K562 (cell line): ENCODE measurements at regions not wholly inside any gene's neighbourhood (a gene's known extent, or its start where the extent isn't known, plus 50 kb on each side); places are given as distances from the start of the nearest gene placed in this dataset.

Experiments
- ATAC-seq: fragments of 200-7000 bp; cut with Tn5 transposase; 3 replicates; pipeline ENCODE4 v1.9.1; 2020; ENCODE audit warnings: moderate library complexity
- BruUV-seq: library from RNA; stranded (reverse); fragments of 400-500 nt; replicated peaks from 2 replicates; lab custom pipeline; 2021; lab: Mats Ljungman, UMichigan
- CTCF ChIA-PET: fragments of 300-600 bp; formaldehyde crosslinking; extraction: SDS; loops from one replicate; lab custom pipeline; 2021; ENCODE audit warnings: low intra/inter-chr PET ratio; lab: Yijun Ruan, JAX
- POLR2A ChIA-PET: fragments of 300-600, 350-650 bp; sonication (Branson Sonifier 250); formaldehyde crosslinking; extraction: SDS; loops from one replicate; lab custom pipeline; 2021; ENCODE audit warnings: antibody characterized with exemption, inconsistent platforms; lab: Yijun Ruan, JAX
- DNase-seq, 4 experiments: peaks; one replicate each; pipeline versions ENCODE4 v3.0.0 to v3.0.0-alpha.2; 2011 to 2018; ENCODE audit warnings: low spot score in 3 of 4, mixed read lengths in 3 of 4; ENCODE audit errors: extremely low read depth in 1 of 4
- FAIRE-seq: peaks from 2 replicates; lab custom pipeline; 2011; peaks lifted over from hg19 to GRCh38; lab: Jason Lieb, UNC
- H2AFZ ChIP-seq: 2 replicates; pipeline ENCODE4 v1.6.0; 2011; ENCODE audit warnings: low read depth, low read length, control low read depth, inconsistent platforms
- H3K27ac ChIP-seq: fragments of 200-600 bp; 3 replicates; pipeline ENCODE4 v1.8.0; 2011; ENCODE audit warnings: low read depth, mild to moderate bottlenecking, control low read depth, inconsistent platforms, low read length, moderate library complexity, mixed read lengths; ENCODE audit errors: extremely low read depth
- H3K27me3 ChIP-seq, 2 experiments: fragments of 300-600 bp in 1 of 2; 2 replicates in 1 of 2; 3 replicates in 1 of 2; pipeline versions ENCODE4 v1.6.0 to v1.8.0; 2011; ENCODE audit warnings: inconsistent platforms in 2 of 2, low read length in 2 of 2, mild to moderate bottlenecking in 1 of 2, mixed read lengths in 1 of 2, moderate library complexity in 1 of 2; ENCODE audit not compliant: control insufficient read depth in 2 of 2, insufficient read depth in 2 of 2
- H3K36me3 ChIP-seq: fragments of 300-600 bp; 3 replicates; pipeline ENCODE4 v1.8.0; 2011; ENCODE audit warnings: mild to moderate bottlenecking, low read length, inconsistent platforms; ENCODE audit not compliant: control insufficient read depth, insufficient read depth
- H3K4me1 ChIP-seq, 2 experiments: fragments of 200-600 bp in 1 of 2; replicated peaks in 1 of 2; 2 replicates in 1 of 2; 3 replicates in 1 of 2; pipeline versions ENCODE4 v1.5.1 to v1.8.0; 2011; ENCODE audit warnings: inconsistent platforms in 2 of 2, low read length in 2 of 2, mild to moderate bottlenecking in 1 of 2, mixed read lengths in 1 of 2, moderate library complexity in 1 of 2; ENCODE audit not compliant: control insufficient read depth in 2 of 2, insufficient read depth in 2 of 2
- H3K4me2 ChIP-seq: 2 replicates; pipeline ENCODE4 v1.6.1; 2011; ENCODE audit warnings: low read length, control low read depth, inconsistent platforms, mixed read lengths; ENCODE audit not compliant: insufficient read depth
- H3K4me3 ChIP-seq: fragments of 200-600 bp; sonication (generic), shearing (Covaris generic); 2 replicates; pipeline ENCODE4 v1.5.1; 2016; ENCODE audit warnings: control low read depth, inconsistent platforms
- H3K79me2 ChIP-seq: fragments of 200-600 bp; 3 replicates; pipeline ENCODE4 v1.8.0; 2011; ENCODE audit warnings: low read length, inconsistent platforms; ENCODE audit not compliant: control insufficient read depth, insufficient read depth
- H3K9ac ChIP-seq, 2 experiments: 2 replicates each; pipeline versions ENCODE4 v1.6.0 to v1.6.1; 2011; ENCODE audit warnings: low read depth in 2 of 2, low read length in 2 of 2, control low read depth in 1 of 2, inconsistent platforms in 1 of 2, mild to moderate bottlenecking in 1 of 2, mixed read lengths in 1 of 2; ENCODE audit not compliant: insufficient read depth in 1 of 2
- H3K9me1 ChIP-seq: one replicate; pipeline ENCODE4 v1.6.0; 2011; ENCODE audit warnings: inconsistent platforms, mild to moderate bottlenecking, low read length, moderate library complexity; ENCODE audit not compliant: control insufficient read depth, insufficient read depth
- H3K9me3 ChIP-seq: replicated peaks from 2 replicates; pipeline ENCODE4 v1.5.1; 2011; ENCODE audit warnings: low read depth, low read length, inconsistent platforms; ENCODE audit not compliant: control insufficient read depth, insufficient read depth
- H4K20me1 ChIP-seq: replicated peaks from 2 replicates; pipeline ENCODE4 v1.6.1; 2011; ENCODE audit warnings: low read length, inconsistent platforms, mixed read lengths; ENCODE audit not compliant: control insufficient read depth, insufficient read depth
- FIP1L1 ChIP-seq: fragments of 200-400 bp; formaldehyde crosslinking; IDR thresholded peaks from 2 replicates; pipeline ENCODE4 v1.6.1; 2018; ENCODE audit warnings: mild to moderate bottlenecking, low read depth, low read length; ENCODE audit not compliant: poor library complexity, severe bottlenecking
- HDAC3 ChIP-seq: fragments of 450-650 bp; IDR thresholded peaks from 2 replicates; pipeline ENCODE4 v1.6.1; 2018; ENCODE audit warnings: borderline replicate concordance, mild to moderate bottlenecking, moderate library complexity; ENCODE audit not compliant: partially characterized antibody
- MAFK ChIP-seq: IDR thresholded peaks from 2 replicates; pipeline ENCODE4 v1.6.1; 2011; ENCODE audit warnings: low read length, improper control_type of control experiment
- POLR3G ChIP-seq: IDR thresholded peaks from 2 replicates; pipeline ENCODE4 v1.6.1; 2011; ENCODE audit not compliant: insufficient read length, insufficient replicate concordance; ENCODE audit errors: extremely low read depth
- RB1 ChIP-seq: fragments of 450-650 bp; IDR thresholded peaks from 2 replicates; pipeline ENCODE4 v1.6.1; 2017; ENCODE audit warnings: low read depth, mild to moderate bottlenecking
- RBM17 ChIP-seq: fragments of 200-400 bp; formaldehyde crosslinking; IDR thresholded peaks from 2 replicates; pipeline ENCODE4 v1.6.1; 2017; ENCODE audit warnings: low read depth, mild to moderate bottlenecking, low read length, borderline replicate concordance
- SMAD1 ChIP-seq: fragments of 150-350 bp; IDR thresholded peaks from 2 replicates; pipeline ENCODE4 v1.6.1; 2014; ENCODE audit warnings: low read length, low read depth; ENCODE audit not compliant: partially characterized antibody
- SMARCA5 ChIP-seq: fragments of 450-650 bp; IDR thresholded peaks from 2 replicates; pipeline ENCODE4 v1.6.1; 2016
- SUPT5H ChIP-seq: fragments of 450-650 bp; IDR thresholded peaks from 2 replicates; pipeline ENCODE4 v1.6.1; 2016
- ZNF592 ChIP-seq: fragments of 450-650 bp; IDR thresholded peaks from 2 replicates; pipeline ENCODE4 v1.6.1; 2017; ENCODE audit warnings: antibody characterized with exemption, mild to moderate bottlenecking
- WGBS: fragments of 100-300 bp; shearing (Covaris generic); methylation state at CpG from one replicate; pipeline ENCODE4 v1.1.6; 2016; ENCODE audit warnings: low coverage, mixed read lengths; ENCODE audit not compliant: insufficient coverage; ENCODE audit errors: missing lambda C conversion rate; 5-methylcytosine and 5-hydroxymethylcytosine counted together
- in situ Hi-C: fragments of 300-500 bp; cut with MboI; formaldehyde crosslinking; loops from 4 replicates; pipeline ENCODE4 v1.15.0; 2018; ENCODE audit warnings: inconsistent platforms, mixed read lengths
- intact Hi-C: fragments of 100-400 bp; cut with micrococcal nuclease; formaldehyde crosslinking; loops from 2 replicates; pipeline ENCODE4 v1.14.2; 2022

- no TSS peak for BruUV-seq
- H3K9me1 ChIP-seq, result no peaks in the 10 kb centered on the region
- 2% methylated on average over 7 of the region's 17 CpGs for WGBS
Observed at GRCh38 chr18:78571831-78572347, 407.7 kb upstream of the SALL3 start.

More at GRCh38 chr18:78571831-78572347, 407.7 kb upstream of the SALL3 start:
- Histone ChIP-seq H3K4me3 (no peak overlapping the region), H3K9ac (no peak overlapping the region), H3K79me2 (no peaks in the 10 kb centered on the region), H3K27ac (no peak overlapping the region), H3K4me2 (no peak overlapping the region), H3K4me1 (no peaks in the 10 kb centered on the region), H4K20me1 (no peaks in the 10 kb centered on the region), H2AFZ (no peak overlapping the region), H3K36me3 (no peaks in the 10 kb centered on the region), H3K27me3 (no peaks in the 10 kb centered on the region; a peak in 1 of 5 replicates), H3K9me3 (no peaks in the 10 kb centered on the region)
- CTCF ChIA-PET, result no interaction called here
- no peak for TF ChIP-seq SMARCA5
- no peak for TF ChIP-seq HDAC3
- TF ChIP-seq SUPT5H, result no peak
- no peak for TF ChIP-seq MAFK
- TF ChIP-seq SMAD1, result no peak
- no peak for TF ChIP-seq RB1
- TF ChIP-seq POLR3G, result no peak
- TF ChIP-seq ZNF592, result no peak
- TF ChIP-seq FIP1L1, result no peak
- no peak for TF ChIP-seq RBM17
- no peak for ATAC-seq
- POLR2A ChIA-PET, result no interaction called here
- no peak for DNase-seq
- FAIRE-seq, result no peak
- intact Hi-C loops, result no loop called here
- in situ Hi-C loops, result no loop called here
